NCI-H2171 treated with DMSO at 0.1 percent for 48 hours (cell line): ENCODE measurements at regions not wholly inside any gene's neighbourhood (a gene's known extent, or its start where the extent isn't known, plus 50 kb on each side); places are given as distances from the start of the nearest gene placed in this dataset.

Source experiments
- DNase-seq: peaks from one replicate; lab custom pipeline; 2025; lab: John Stamatoyannopoulos, UW

- DNase-seq: no peak
Measured at GRCh38 chr11:71075871-71076420, 176.4 kb downstream of the SHANK2 start.

- no peak for DNase-seq
Measured at GRCh38 chr11:71075116-71075720, 177.2 kb downstream of the SHANK2 start.

- DNase-seq: no peak
Measured at GRCh38 chr11:71071736-71072509, 180.5 kb downstream of the SHANK2 start.

- DNase-seq: no peak
Measured at GRCh38 chr11:71070490-71071453, 181.6 kb downstream of the SHANK2 start.

GRCh38 chr11:71068963-71069362, 183.4 kb downstream of the SHANK2 start:
- DNase-seq: no peak

- DNase-seq: no peak
Measured at GRCh38 chr11:71067753-71068152, 184.6 kb downstream of the SHANK2 start.

- DNase-seq: no peak
Measured at GRCh38 chr11:71066311-71066710, 186.1 kb downstream of the SHANK2 start.

- no peak for DNase-seq
Measured at GRCh38 chr11:71065841-71066240, 186.5 kb downstream of the SHANK2 start.

GRCh38 chr11:71064702-71065515, 187.5 kb downstream of the SHANK2 start:
- DNase-seq: no peak

GRCh38 chr11:71064183-71064582, 188.2 kb downstream of the SHANK2 start:
- no peak for DNase-seq

- DNase-seq: no peak
Measured at GRCh38 chr11:71063129-71063528, 189.2 kb downstream of the SHANK2 start.

GRCh38 chr11:71062199-71062598, 190.2 kb downstream of the SHANK2 start:
- no peak for DNase-seq

- no peak for DNase-seq
Measured at GRCh38 chr11:71060391-71060791, 192.0 kb downstream of the SHANK2 start.

GRCh38 chr11:71059662-71060061, 192.7 kb downstream of the SHANK2 start:
- DNase-seq: no peak

- DNase-seq: no peak
Measured at GRCh38 chr11:71055925-71056324, 196.5 kb downstream of the SHANK2 start.
